ENCODE measurements at regions not wholly inside any gene's neighbourhood (a gene's known extent, or its start where the extent isn't known, plus 50 kb on each side); places are given as distances from the start of the nearest gene placed in this dataset.

- no peak for FAIRE-seq
Observed at GRCh38 chr2:41826921-41827320, 220.9 kb upstream of the PKDCC start.

GRCh38 chr2:41827354-41827971 is 220.4 kb upstream of the PKDCC start:
- FAIRE-seq: no peak

- FAIRE-seq: peak; percentile 33
Observed at GRCh38 chr2:41828052-41828643, 219.7 kb upstream of the PKDCC start.

GRCh38 chr2:41829052-41829451 is 218.8 kb upstream of the PKDCC start:
- no peak for FAIRE-seq

GRCh38 chr2:41830600-41830999 is 217.2 kb upstream of the PKDCC start:
- no peak for FAIRE-seq

- FAIRE-seq: no peak
Observed at GRCh38 chr2:41832218-41832617, 215.6 kb upstream of the PKDCC start.

GRCh38 chr2:41835401-41835800 is 212.4 kb upstream of the PKDCC start:
- FAIRE-seq: no peak

GRCh38 chr2:41836948-41837347 is 210.9 kb upstream of the PKDCC start:
- no peak for FAIRE-seq

GRCh38 chr2:41837610-41838009 is 210.2 kb upstream of the PKDCC start:
- no peak for FAIRE-seq

GRCh38 chr2:41840702-41841551 is 206.9 kb upstream of the PKDCC start:
- FAIRE-seq: peak; percentile 5

- no peak for FAIRE-seq
Observed at GRCh38 chr2:41846962-41847361, 200.9 kb upstream of the PKDCC start.

GRCh38 chr2:41847744-41848441 is 199.9 kb upstream of the PKDCC start:
- FAIRE-seq: no peak

GRCh38 chr2:41851554-41851953 is 196.3 kb upstream of the PKDCC start:
- no peak for FAIRE-seq

GRCh38 chr2:41853427-41854191 is 194.2 kb upstream of the PKDCC start:
- FAIRE-seq: no peak

- FAIRE-seq: no peak
Observed at GRCh38 chr2:41854227-41854626, 193.6 kb upstream of the PKDCC start.

GRCh38 chr2:41856946-41857345 is 190.9 kb upstream of the PKDCC start:
- FAIRE-seq: no peak

GRCh38 chr2:41859615-41860514 is 188.0 kb upstream of the PKDCC start:
- FAIRE-seq: no peak

- no peak for FAIRE-seq
Observed at GRCh38 chr2:41863062-41863461, 184.8 kb upstream of the PKDCC start.

- FAIRE-seq: no peak
Observed at GRCh38 chr2:41865263-41865662, 182.6 kb upstream of the PKDCC start.

- no peak for FAIRE-seq
Observed at GRCh38 chr2:41867553-41867952, 180.3 kb upstream of the PKDCC start.

- no peak for FAIRE-seq
Observed at GRCh38 chr2:41869542-41870264, 178.1 kb upstream of the PKDCC start.

Measured in colon (tissue), 2 donors.